K562 (cell line): ENCODE measurements at regions not wholly inside any gene's neighbourhood (a gene's known extent, or its start where the extent isn't known, plus 50 kb on each side); places are given as distances from the start of the nearest gene placed in this dataset.

Source experiments
- ATAC-seq: fragments of 200-7000 bp; cut with Tn5 transposase; 3 replicates; pipeline ENCODE4 v1.9.1; 2020; ENCODE audit warnings: moderate library complexity
- BruUV-seq: library from RNA; stranded (reverse); fragments of 400-500 nt; replicated peaks from 2 replicates; lab custom pipeline; 2021; lab: Mats Ljungman, UMichigan
- CTCF ChIA-PET: fragments of 300-600 bp; formaldehyde crosslinking; extraction: SDS; loops from one replicate; lab custom pipeline; 2021; ENCODE audit warnings: low intra/inter-chr PET ratio; lab: Yijun Ruan, JAX
- POLR2A ChIA-PET: fragments of 300-600, 350-650 bp; sonication (Branson Sonifier 250); formaldehyde crosslinking; extraction: SDS; loops from one replicate; lab custom pipeline; 2021; ENCODE audit warnings: antibody characterized with exemption, inconsistent platforms; lab: Yijun Ruan, JAX
- DNase-seq, 4 experiments: peaks; one replicate each; pipeline versions ENCODE4 v3.0.0 to v3.0.0-alpha.2; 2011 to 2018; ENCODE audit warnings: low spot score in 3 of 4, mixed read lengths in 3 of 4; ENCODE audit errors: extremely low read depth in 1 of 4
- FAIRE-seq: peaks from 2 replicates; lab custom pipeline; 2011; peaks lifted over from hg19 to GRCh38; lab: Jason Lieb, UNC
- H2AFZ ChIP-seq: 2 replicates; pipeline ENCODE4 v1.6.0; 2011; ENCODE audit warnings: low read depth, low read length, control low read depth, inconsistent platforms
- H3K27ac ChIP-seq: fragments of 200-600 bp; 3 replicates; pipeline ENCODE4 v1.8.0; 2011; ENCODE audit warnings: low read depth, mild to moderate bottlenecking, control low read depth, inconsistent platforms, low read length, moderate library complexity, mixed read lengths; ENCODE audit errors: extremely low read depth
- H3K27me3 ChIP-seq, 2 experiments: fragments of 300-600 bp in 1 of 2; 2 replicates in 1 of 2; 3 replicates in 1 of 2; pipeline versions ENCODE4 v1.6.0 to v1.8.0; 2011; ENCODE audit warnings: inconsistent platforms in 2 of 2, low read length in 2 of 2, mild to moderate bottlenecking in 1 of 2, mixed read lengths in 1 of 2, moderate library complexity in 1 of 2; ENCODE audit not compliant: control insufficient read depth in 2 of 2, insufficient read depth in 2 of 2
- H3K36me3 ChIP-seq: fragments of 300-600 bp; 3 replicates; pipeline ENCODE4 v1.8.0; 2011; ENCODE audit warnings: mild to moderate bottlenecking, low read length, inconsistent platforms; ENCODE audit not compliant: control insufficient read depth, insufficient read depth
- H3K4me1 ChIP-seq, 2 experiments: fragments of 200-600 bp in 1 of 2; replicated peaks in 1 of 2; 2 replicates in 1 of 2; 3 replicates in 1 of 2; pipeline versions ENCODE4 v1.5.1 to v1.8.0; 2011; ENCODE audit warnings: inconsistent platforms in 2 of 2, low read length in 2 of 2, mild to moderate bottlenecking in 1 of 2, mixed read lengths in 1 of 2, moderate library complexity in 1 of 2; ENCODE audit not compliant: control insufficient read depth in 2 of 2, insufficient read depth in 2 of 2
- H3K4me2 ChIP-seq: 2 replicates; pipeline ENCODE4 v1.6.1; 2011; ENCODE audit warnings: low read length, control low read depth, inconsistent platforms, mixed read lengths; ENCODE audit not compliant: insufficient read depth
- H3K4me3 ChIP-seq: fragments of 200-600 bp; sonication (generic), shearing (Covaris generic); 2 replicates; pipeline ENCODE4 v1.5.1; 2016; ENCODE audit warnings: control low read depth, inconsistent platforms
- H3K79me2 ChIP-seq: fragments of 200-600 bp; 3 replicates; pipeline ENCODE4 v1.8.0; 2011; ENCODE audit warnings: low read length, inconsistent platforms; ENCODE audit not compliant: control insufficient read depth, insufficient read depth
- H3K9ac ChIP-seq, 2 experiments: 2 replicates each; pipeline versions ENCODE4 v1.6.0 to v1.6.1; 2011; ENCODE audit warnings: low read depth in 2 of 2, low read length in 2 of 2, control low read depth in 1 of 2, inconsistent platforms in 1 of 2, mild to moderate bottlenecking in 1 of 2, mixed read lengths in 1 of 2; ENCODE audit not compliant: insufficient read depth in 1 of 2
- H3K9me1 ChIP-seq: one replicate; pipeline ENCODE4 v1.6.0; 2011; ENCODE audit warnings: inconsistent platforms, mild to moderate bottlenecking, low read length, moderate library complexity; ENCODE audit not compliant: control insufficient read depth, insufficient read depth
- H3K9me3 ChIP-seq: replicated peaks from 2 replicates; pipeline ENCODE4 v1.5.1; 2011; ENCODE audit warnings: low read depth, low read length, inconsistent platforms; ENCODE audit not compliant: control insufficient read depth, insufficient read depth
- H4K20me1 ChIP-seq: replicated peaks from 2 replicates; pipeline ENCODE4 v1.6.1; 2011; ENCODE audit warnings: low read length, inconsistent platforms, mixed read lengths; ENCODE audit not compliant: control insufficient read depth, insufficient read depth
- MBD2 ChIP-seq: sonication (generic); IDR thresholded peaks from 2 replicates; pipeline ENCODE4 v1.6.1; 2016; ENCODE audit warnings: low read depth, borderline replicate concordance
- MED1 ChIP-seq: sonication (generic); formaldehyde crosslinking; IDR thresholded peaks from 2 replicates; pipeline ENCODE4 v1.8.1; 2023; ENCODE audit warnings: missing genetic modification reagents, borderline replicate concordance
- PATZ1 ChIP-seq: fragments of 250-450 bp; sonication (Bioruptor Pico); IDR thresholded peaks from 2 replicates; pipeline ENCODE4 v1.5.0; 2020; ENCODE audit warnings: mild to moderate bottlenecking, borderline replicate concordance
- TSC22D4 ChIP-seq: fragments of 450-650 bp; IDR thresholded peaks from 2 replicates; pipeline ENCODE4 v1.6.1; 2016; ENCODE audit warnings: missing genetic modification characterization, missing biosample characterization, control low read depth
- ZNF121 ChIP-seq: sonication (generic); formaldehyde crosslinking; conservative IDR thresholded peaks from 2 replicates; pipeline ENCODE4 v1.8.0; 2022; ENCODE audit warnings: missing genetic modification reagents
- WGBS: fragments of 100-300 bp; shearing (Covaris generic); methylation state at CpG from one replicate; pipeline ENCODE4 v1.1.6; 2016; ENCODE audit warnings: low coverage, mixed read lengths; ENCODE audit not compliant: insufficient coverage; ENCODE audit errors: missing lambda C conversion rate; 5-methylcytosine and 5-hydroxymethylcytosine counted together
- in situ Hi-C: fragments of 300-500 bp; cut with MboI; formaldehyde crosslinking; loops from 4 replicates; pipeline ENCODE4 v1.15.0; 2018; ENCODE audit warnings: inconsistent platforms, mixed read lengths
- intact Hi-C: fragments of 100-400 bp; cut with micrococcal nuclease; formaldehyde crosslinking; loops from 2 replicates; pipeline ENCODE4 v1.14.2; 2022

- TF ChIP-seq PATZ1 (CRISPR knock-in tag) (no peak), ZNF121 (no peak)
Measured at GRCh38 chr9:89696780-89697179, 92.0 kb downstream of the GADD45G start (continued).

GRCh38 chr9:89697553-89697952 is 92.7 kb downstream of the GADD45G start:
- Histone ChIP-seq H3K4me3 (no peak overlapping the region), H4K20me1 (no peaks in the 10 kb centered on the region), H3K4me1 (no peaks in the 10 kb centered on the region), H3K9me3 (no peaks in the 10 kb centered on the region), H2AFZ (no peak overlapping the region), H3K9me1 (no peaks in the 10 kb centered on the region), H3K79me2 (no peaks in the 10 kb centered on the region), H3K27me3 (peaks cover 0 to 20% of the 10 kb centered on the region in 2 experiments; a peak in 1 of 5 replicates), H3K27ac (no peak overlapping the region), H3K9ac (no peak overlapping the region)
- in situ Hi-C loops, result no loop called here
- ATAC-seq (no peak), DNase-seq (no peak)
- intact Hi-C loops, result no loop called here
- BruUV-seq, result no TSS peak
- WGBS, result 0% methylated on average over 3 of the region's 3 CpGs
- POLR2A ChIA-PET, result no interaction called here
- TF ChIP-seq MED1, result no peak
- TF ChIP-seq TSC22D4 (tag), result no peak
- no peak for TF ChIP-seq MBD2
- TF ChIP-seq, all 486 proteins: peak for 0
- CTCF ChIA-PET, result no interaction called here
- Histone ChIP-seq H3K36me3 (no peaks in the 10 kb centered on the region), H3K4me2 (no peak overlapping the region)
- FAIRE-seq, result no peak
